ENCODE measurements at regions not wholly inside any gene's neighbourhood (a gene's known extent, or its start where the extent isn't known, plus 50 kb on each side); places are given as distances from the start of the nearest gene placed in this dataset.

DNA sequence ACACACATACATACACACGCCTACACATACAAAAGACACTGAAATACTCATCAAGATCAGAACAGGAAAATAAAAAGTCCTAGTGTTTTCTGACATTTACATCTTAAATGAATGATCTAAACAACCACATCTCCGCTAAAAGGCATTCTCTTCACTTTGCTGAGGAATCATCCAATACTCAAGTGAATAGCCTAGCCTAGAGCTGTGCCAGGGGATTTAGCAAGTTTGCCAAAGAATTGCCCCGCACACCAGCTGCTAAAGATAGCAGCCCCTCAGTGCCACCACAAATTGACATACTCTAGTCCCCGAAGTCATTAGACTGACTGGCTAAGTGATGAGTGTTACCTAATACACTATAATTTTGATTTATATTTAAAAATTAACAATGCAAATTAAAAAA is 246.8 kb upstream of the POU3F2 start (continued):
- TF ChIP-seq ATF2 (IDR thresholded peaks at IDR 0.05; ENCODE audit: low read length) (no peak), GABPA (IDR thresholded peaks at IDR 0.05; ENCODE audit: borderline replicate concordance, insufficient read depth, low read length) (no peak)
